Ectodermal cell (in vitro differentiated cells): ENCODE measurements at regions not wholly inside any gene's neighbourhood (a gene's known extent, or its start where the extent isn't known, plus 50 kb on each side); places are given as distances from the start of the nearest gene placed in this dataset.
"Not testable (repeated sequence)": the region's sequence is repeated elsewhere in the genome, so short reads cannot be mapped to it uniquely, and the experiment has no call there.

Experiments
- H3K27ac ChIP-seq: 2 replicates; pipeline ENCODE4 v1.7.0; 2013; ENCODE audit warnings: mild to moderate bottlenecking, low read depth, low read length; ENCODE audit not compliant: insufficient read depth, poor library complexity, severe bottlenecking
- H3K27me3 ChIP-seq: 2 replicates; pipeline ENCODE4 v1.7.0; 2013; ENCODE audit warnings: mild to moderate bottlenecking, low read length; ENCODE audit not compliant: insufficient read depth, control insufficient read depth, poor library complexity, severe bottlenecking
- H3K36me3 ChIP-seq: one replicate; pipeline ENCODE4 v1.7.0; 2013; ENCODE audit warnings: low read length; ENCODE audit not compliant: control insufficient read depth, insufficient read depth
- H3K4me1 ChIP-seq: one replicate; pipeline ENCODE4 v1.7.0; 2013; ENCODE audit warnings: low read length; ENCODE audit not compliant: control insufficient read depth, insufficient read depth
- H3K4me3 ChIP-seq: 2 replicates; pipeline ENCODE4 v1.7.0; 2013; ENCODE audit warnings: low read depth, low read length, control low read depth; ENCODE audit not compliant: insufficient read depth
- H3K9me3 ChIP-seq: 2 replicates; pipeline ENCODE4 v1.7.0; 2013; ENCODE audit warnings: mild to moderate bottlenecking, low read length, moderate library complexity; ENCODE audit not compliant: control insufficient read depth
- WGBS, 2 experiments: methylation state at CpG; one replicate each; pipeline ENCODE4 v1.1.7; 2013; ENCODE audit warnings: missing lambda C conversion rate in 2 of 2; 5-methylcytosine and 5-hydroxymethylcytosine counted together

DNA sequence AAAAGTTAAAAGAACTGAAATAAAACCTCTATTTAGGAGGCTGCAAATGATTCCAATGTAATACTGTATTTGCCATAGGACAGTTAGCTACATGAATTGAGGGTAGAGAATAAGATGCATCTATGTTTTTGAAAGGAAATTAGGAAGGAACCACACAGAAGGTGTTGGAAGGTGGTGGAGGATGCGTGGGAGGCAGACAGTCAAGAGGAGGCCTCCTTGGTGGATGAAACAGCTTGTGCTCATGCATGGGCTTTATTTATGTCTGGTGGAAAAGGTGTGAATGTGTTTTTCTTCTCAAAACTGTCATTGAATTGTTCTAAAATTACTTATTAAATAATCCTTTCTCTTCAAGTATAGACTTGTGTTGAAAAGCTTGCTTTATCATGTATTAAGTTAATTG is 314.4 kb upstream of the NPSR1 start:
- Histone ChIP-seq H3K4me1 (peaks cover 4% of the 10 kb centered on the region), H3K9me3 (no peaks in the 10 kb centered on the region), H3K36me3 (no peaks in the 10 kb centered on the region), H3K27me3 (no peaks in the 10 kb centered on the region), H3K4me3 (no peak overlapping the region), H3K27ac (no peak overlapping the region)
- 93% methylated on average over 1 of the region's 1 CpG for WGBS, 2 experiments

DNA sequence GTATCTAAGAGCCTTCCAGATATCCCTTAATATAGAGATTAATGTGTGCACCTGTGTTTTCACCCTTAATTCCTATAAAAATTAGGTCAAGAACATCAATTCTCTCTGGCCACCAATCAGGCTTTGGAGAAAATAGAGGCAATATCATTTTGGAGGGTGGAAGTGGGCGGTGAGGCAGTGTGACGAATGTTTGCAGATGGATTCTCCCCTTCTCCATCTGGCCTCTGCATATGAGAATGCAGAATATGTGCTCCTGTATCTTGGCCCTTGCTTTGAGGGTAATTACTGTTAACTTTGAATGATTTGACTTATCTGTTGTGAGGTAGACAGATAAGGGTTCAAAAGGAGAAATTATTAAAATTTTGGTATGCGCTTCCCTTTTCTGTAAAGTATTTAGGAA is 304.0 kb upstream of the NPSR1 start:
- Histone ChIP-seq H3K27ac (no peak overlapping the region), H3K4me1 (no peaks in the 10 kb centered on the region), H3K4me3 (no peak overlapping the region), H3K27me3 (no peaks in the 10 kb centered on the region), H3K9me3 (no peaks in the 10 kb centered on the region), H3K36me3 (no peaks in the 10 kb centered on the region)
- WGBS, 2 experiments = 94 to 96% methylated on average over 3 of the region's 3 CpGs

- H3K4me1 ChIP-seq = no peaks in the 10 kb centered on the region
- no peak overlapping the region for H3K4me3 ChIP-seq
- no peak overlapping the region for H3K27ac ChIP-seq
Measured at GRCh38 chr7:34354899-34355298, 303.1 kb upstream of the NPSR1 start.

GRCh38 chr7:34357068-34357467 is 300.9 kb upstream of the NPSR1 start:
- WGBS, 2 experiments = 64 to 73% methylated on average over 1 to 2 of the region's 2 CpGs
- no peak overlapping the region for H3K27ac ChIP-seq
- H3K9me3 ChIP-seq = no peaks in the 10 kb centered on the region
- H3K4me1 ChIP-seq = no peaks in the 10 kb centered on the region
- no peaks in the 10 kb centered on the region for H3K27me3 ChIP-seq
- H3K36me3 ChIP-seq = no peaks in the 10 kb centered on the region
- no peak overlapping the region for H3K4me3 ChIP-seq

More at GRCh38 chr7:34354899-34355298, 303.1 kb upstream of the NPSR1 start:
- no peaks in the 10 kb centered on the region for H3K9me3 ChIP-seq
- no peaks in the 10 kb centered on the region for H3K36me3 ChIP-seq
- H3K27me3 ChIP-seq = no peaks in the 10 kb centered on the region

- H3K4me3 ChIP-seq = no peak overlapping the region
- no peaks in the 10 kb centered on the region for H3K9me3 ChIP-seq
- H3K27me3 ChIP-seq = no peaks in the 10 kb centered on the region
- H3K4me1 ChIP-seq = no peaks in the 10 kb centered on the region
- no peak overlapping the region for H3K27ac ChIP-seq
- no peaks in the 10 kb centered on the region for H3K36me3 ChIP-seq
- WGBS, 2 experiments = 92 to 94% methylated on average over 8 of the region's 8 CpGs
Measured at GRCh38 chr7:34357946-34358345, 300.1 kb upstream of the NPSR1 start.

DNA sequence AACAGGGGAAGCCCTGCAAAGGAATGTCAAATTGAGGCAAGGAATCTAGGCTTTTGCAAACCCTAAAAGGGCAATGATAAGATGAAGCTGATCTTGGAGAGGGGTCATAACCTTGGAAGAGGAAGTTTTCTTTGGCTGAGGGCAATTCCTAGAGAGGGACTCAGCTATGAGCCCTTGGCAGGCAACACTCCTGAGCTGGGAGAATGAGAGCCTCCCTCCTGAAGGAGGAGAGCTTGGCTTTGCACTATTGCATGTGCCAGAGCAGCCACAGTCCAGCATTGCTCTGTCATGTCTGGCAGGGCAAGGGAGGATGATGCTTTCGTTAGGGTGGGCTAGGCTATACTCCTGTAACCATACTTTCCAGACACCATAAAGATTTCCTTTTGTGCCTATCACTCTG is 299.4 kb upstream of the NPSR1 start:
- not testable (repeated sequence) for H3K4me3 ChIP-seq, H3K4me1 ChIP-seq, H3K27ac ChIP-seq, H3K27me3 ChIP-seq, H3K36me3 ChIP-seq, H3K9me3 ChIP-seq
- no CpG with 5 or more reads among the region's 1 CpG for whole genome bisulfite sequencing, 2 experiments

GRCh38 chr7:34361663-34362250 is 296.3 kb upstream of the NPSR1 start:
- no peaks in the 10 kb centered on the region for H3K27me3 ChIP-seq
- H3K4me1 ChIP-seq = no peaks in the 10 kb centered on the region
- no peak overlapping the region for H3K27ac ChIP-seq
- 74 to 91% methylated on average over 3 of the region's 3 CpGs for WGBS, 2 experiments
- no peaks in the 10 kb centered on the region for H3K9me3 ChIP-seq
- H3K36me3 ChIP-seq = no peaks in the 10 kb centered on the region
- H3K4me3 ChIP-seq = no peak overlapping the region

- H3K27ac ChIP-seq = no peak overlapping the region
- 89 to 98% methylated on average over 2 of the region's 2 CpGs for WGBS, 2 experiments
- H3K36me3 ChIP-seq = no peaks in the 10 kb centered on the region
- H3K27me3 ChIP-seq = no peaks in the 10 kb centered on the region
- H3K4me3 ChIP-seq = no peak overlapping the region
- H3K9me3 ChIP-seq = no peaks in the 10 kb centered on the region
- no peaks in the 10 kb centered on the region for H3K4me1 ChIP-seq
Measured at GRCh38 chr7:34362621-34363020, 295.4 kb upstream of the NPSR1 start.

DNA sequence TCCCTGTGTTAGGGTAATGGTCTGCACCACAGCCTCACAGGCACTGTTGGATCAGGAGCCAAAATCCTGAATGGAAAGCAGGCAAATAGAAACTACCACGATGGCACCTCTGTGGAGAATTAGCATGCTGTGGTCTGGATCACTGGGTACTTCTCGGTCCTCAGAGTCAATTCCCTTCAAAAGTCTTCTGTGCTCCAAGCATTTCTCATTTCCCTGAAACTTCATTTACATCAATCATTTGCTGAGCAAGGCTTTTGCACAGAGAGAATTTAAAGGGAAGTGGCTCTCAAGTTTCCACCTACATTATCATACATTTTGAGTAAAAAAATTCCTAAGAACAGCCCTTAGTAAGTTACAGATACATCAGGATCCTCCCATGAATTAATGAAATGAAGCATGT is 293.9 kb upstream of the NPSR1 start:
- Histone ChIP-seq H3K4me3 (no peak overlapping the region), H3K4me1 (no peaks in the 10 kb centered on the region), H3K36me3 (no peaks in the 10 kb centered on the region), H3K9me3 (no peaks in the 10 kb centered on the region), H3K27me3 (no peaks in the 10 kb centered on the region), H3K27ac (no peak overlapping the region)
- 85 to 90% methylated on average over 2 of the region's 2 CpGs for WGBS, 2 experiments

GRCh38 chr7:34365011-34365410 is 293.0 kb upstream of the NPSR1 start:
- Histone ChIP-seq H3K27ac (no peak overlapping the region), H3K4me1 (no peaks in the 10 kb centered on the region), H3K27me3 (no peaks in the 10 kb centered on the region), H3K9me3 (no peaks in the 10 kb centered on the region), H3K36me3 (no peaks in the 10 kb centered on the region), H3K4me3 (no peak overlapping the region)
- WGBS, 2 experiments = 97 to 98% methylated on average over 1 of the region's 1 CpG

- WGBS, 2 experiments = 94 to 97% methylated on average over 5 of the region's 5 CpGs
- Histone ChIP-seq H3K36me3 (no peaks in the 10 kb centered on the region), H3K4me1 (no peaks in the 10 kb centered on the region), H3K27ac (no peak overlapping the region), H3K4me3 (no peak overlapping the region), H3K27me3 (no peaks in the 10 kb centered on the region), H3K9me3 (no peaks in the 10 kb centered on the region)
Measured at GRCh38 chr7:34365611-34366010, 292.4 kb upstream of the NPSR1 start.
